ENCODE measurements at regions not wholly inside any gene's neighbourhood (a gene's known extent, or its start where the extent isn't known, plus 50 kb on each side); places are given as distances from the start of the nearest gene placed in this dataset.
A peak's percentile ranks its signal among the peaks of the same experiment; 100 is the strongest.
"Not testable (repeated sequence)": the region's sequence is repeated elsewhere in the genome, so short reads cannot be mapped to it uniquely, and the experiment has no call there.

GRCh38 chr3:125762601-125763000, 167.3 kb upstream of the OSBPL11 start:
- H3K27me3 ChIP-seq (ENCODE audit: low read depth, low read length); H3K4me1 ChIP-seq (ENCODE audit: low read length); H3K79me2 ChIP-seq (ENCODE audit: low read length); H3K9me3 ChIP-seq (ENCODE audit: insufficient read depth, low read length); H3K9ac ChIP-seq (ENCODE audit: low read length); H3K36me3 ChIP-seq (replicated peaks; ENCODE audit: low read depth, low read length); H4K20me1 ChIP-seq (ENCODE audit: insufficient read depth, low read length); H3K4me3 ChIP-seq (ENCODE audit: low read length); H2AFZ ChIP-seq (ENCODE audit: low read depth, low read length); H3K4me2 ChIP-seq (ENCODE audit: low read length); H3K27ac ChIP-seq (ENCODE audit: low read length): not testable (repeated sequence)

- peak overlapping the region; percentile 59 for H3K9ac ChIP-seq (ENCODE audit: low read length)
- TF ChIP-seq CTCF (IDR thresholded peaks at IDR 0.05; ENCODE audit: low read depth, low read length), result peak; percentile 46
Observed at GRCh38 chr3:125766285-125766826, 171.1 kb upstream of the OSBPL11 start.

GRCh38 chr3:125766931-125767330, 171.6 kb upstream of the OSBPL11 start:
- not testable (repeated sequence) for H3K9me3 ChIP-seq (ENCODE audit: insufficient read depth, low read length); H3K27me3 ChIP-seq (ENCODE audit: low read depth, low read length); H3K4me1 ChIP-seq (ENCODE audit: low read length); H4K20me1 ChIP-seq (ENCODE audit: insufficient read depth, low read length); H3K36me3 ChIP-seq (replicated peaks; ENCODE audit: low read depth, low read length); H2AFZ ChIP-seq (ENCODE audit: low read depth, low read length); H3K27ac ChIP-seq (ENCODE audit: low read length); H3K79me2 ChIP-seq (ENCODE audit: low read length)
- Histone ChIP-seq H3K4me3 (ENCODE audit: low read length) (peak overlapping the region; percentile 80), H3K9ac (ENCODE audit: low read length) (peak overlapping the region; percentile 59; the same call in 1 of the 2 replicates), H3K4me2 (ENCODE audit: low read length) (peak overlapping the region; percentile 75)

More at GRCh38 chr3:125766285-125766826, 171.1 kb upstream of the OSBPL11 start:
- not testable (repeated sequence) for H3K9me3 ChIP-seq (ENCODE audit: insufficient read depth, low read length); H3K27me3 ChIP-seq (ENCODE audit: low read depth, low read length); H3K27ac ChIP-seq (ENCODE audit: low read length); H3K4me1 ChIP-seq (ENCODE audit: low read length); H3K36me3 ChIP-seq (replicated peaks; ENCODE audit: low read depth, low read length); H3K79me2 ChIP-seq (ENCODE audit: low read length); H4K20me1 ChIP-seq (ENCODE audit: insufficient read depth, low read length)
- Histone ChIP-seq H2AFZ (ENCODE audit: low read depth, low read length) (peak overlapping the region; percentile 34; the same call in 1 of the 2 replicates), H3K4me3 (ENCODE audit: low read length) (peak overlapping the region; percentile 80), H3K4me2 (ENCODE audit: low read length) (peak overlapping the region; percentile 75)

- H3K79me2 ChIP-seq (ENCODE audit: low read length), result no peaks in the 10 kb centered on the region
- H3K4me2 ChIP-seq (ENCODE audit: low read length), result no peak overlapping the region
- H3K9me3 ChIP-seq (ENCODE audit: insufficient read depth, low read length), result no peaks in the 10 kb centered on the region
- no peak overlapping the region for H3K9ac ChIP-seq (ENCODE audit: low read length)
- no peak overlapping the region for H2AFZ ChIP-seq (ENCODE audit: low read depth, low read length)
- no peak overlapping the region for H3K4me3 ChIP-seq (ENCODE audit: low read length)
- no peaks in the 10 kb centered on the region for H3K36me3 ChIP-seq (replicated peaks; ENCODE audit: low read depth, low read length)
- H3K27me3 ChIP-seq (ENCODE audit: low read depth, low read length), result no peaks in the 10 kb centered on the region
- no peak overlapping the region for H3K27ac ChIP-seq (ENCODE audit: low read length)
- TF ChIP-seq CTCF (IDR thresholded peaks at IDR 0.05; ENCODE audit: low read depth, low read length) (no peak), EZH2phosphoT487 (IDR thresholded peaks at IDR 0.05; ENCODE audit: low read depth) (no peak)
- H4K20me1 ChIP-seq (ENCODE audit: insufficient read depth, low read length), result no peaks in the 10 kb centered on the region
- H3K4me1 ChIP-seq (ENCODE audit: low read length), result peaks cover 4% of the 10 kb centered on the region; the same call in 1 of the 2 replicates
Observed at GRCh38 chr3:125767641-125768040, 172.3 kb upstream of the OSBPL11 start.

GRCh38 chr3:125768821-125769220, 173.5 kb upstream of the OSBPL11 start:
- not testable (repeated sequence) for H3K27me3 ChIP-seq (ENCODE audit: low read depth, low read length); H4K20me1 ChIP-seq (ENCODE audit: insufficient read depth, low read length); H3K4me1 ChIP-seq (ENCODE audit: low read length); H3K4me3 ChIP-seq (ENCODE audit: low read length); H3K4me2 ChIP-seq (ENCODE audit: low read length); H2AFZ ChIP-seq (ENCODE audit: low read depth, low read length); H3K9ac ChIP-seq (ENCODE audit: low read length); H3K36me3 ChIP-seq (replicated peaks; ENCODE audit: low read depth, low read length); H3K79me2 ChIP-seq (ENCODE audit: low read length); H3K9me3 ChIP-seq (ENCODE audit: insufficient read depth, low read length); H3K27ac ChIP-seq (ENCODE audit: low read length)

GRCh38 chr3:125771506-125771905, 176.2 kb upstream of the OSBPL11 start:
- not testable (repeated sequence) for H2AFZ ChIP-seq (ENCODE audit: low read depth, low read length); H3K4me1 ChIP-seq (ENCODE audit: low read length); H3K27me3 ChIP-seq (ENCODE audit: low read depth, low read length); H3K9ac ChIP-seq (ENCODE audit: low read length); H3K36me3 ChIP-seq (replicated peaks; ENCODE audit: low read depth, low read length); H4K20me1 ChIP-seq (ENCODE audit: insufficient read depth, low read length); H3K79me2 ChIP-seq (ENCODE audit: low read length); H3K27ac ChIP-seq (ENCODE audit: low read length); H3K4me2 ChIP-seq (ENCODE audit: low read length); H3K9me3 ChIP-seq (ENCODE audit: insufficient read depth, low read length); H3K4me3 ChIP-seq (ENCODE audit: low read length)

- not testable (repeated sequence) for H3K4me1 ChIP-seq (ENCODE audit: low read length); H3K4me2 ChIP-seq (ENCODE audit: low read length); H3K9me3 ChIP-seq (ENCODE audit: insufficient read depth, low read length); H3K27ac ChIP-seq (ENCODE audit: low read length); H2AFZ ChIP-seq (ENCODE audit: low read depth, low read length); H3K4me3 ChIP-seq (ENCODE audit: low read length); H4K20me1 ChIP-seq (ENCODE audit: insufficient read depth, low read length); H3K79me2 ChIP-seq (ENCODE audit: low read length); H3K36me3 ChIP-seq (replicated peaks; ENCODE audit: low read depth, low read length); H3K27me3 ChIP-seq (ENCODE audit: low read depth, low read length); H3K9ac ChIP-seq (ENCODE audit: low read length)
Observed at GRCh38 chr3:125774433-125775034, 179.2 kb upstream of the OSBPL11 start.

GRCh38 chr3:125775106-125775505, 179.8 kb upstream of the OSBPL11 start:
- not testable (repeated sequence) for H3K4me3 ChIP-seq (ENCODE audit: low read length); H3K27ac ChIP-seq (ENCODE audit: low read length); H2AFZ ChIP-seq (ENCODE audit: low read depth, low read length); H3K9me3 ChIP-seq (ENCODE audit: insufficient read depth, low read length); H3K27me3 ChIP-seq (ENCODE audit: low read depth, low read length); H3K9ac ChIP-seq (ENCODE audit: low read length); H3K79me2 ChIP-seq (ENCODE audit: low read length); H3K36me3 ChIP-seq (replicated peaks; ENCODE audit: low read depth, low read length); H4K20me1 ChIP-seq (ENCODE audit: insufficient read depth, low read length); H3K4me1 ChIP-seq (ENCODE audit: low read length); H3K4me2 ChIP-seq (ENCODE audit: low read length)
